Iris pigment epithelial cell (primary cell): ENCODE measurements at regions not wholly inside any gene's neighbourhood (a gene's known extent, or its start where the extent isn't known, plus 50 kb on each side); places are given as distances from the start of the nearest gene placed in this dataset.

ENCODE experiments used
- DNase-seq: peaks from one replicate; pipeline ENCODE4 v3.0.0-alpha.2; 2011; ENCODE audit warnings: low read depth

DNA sequence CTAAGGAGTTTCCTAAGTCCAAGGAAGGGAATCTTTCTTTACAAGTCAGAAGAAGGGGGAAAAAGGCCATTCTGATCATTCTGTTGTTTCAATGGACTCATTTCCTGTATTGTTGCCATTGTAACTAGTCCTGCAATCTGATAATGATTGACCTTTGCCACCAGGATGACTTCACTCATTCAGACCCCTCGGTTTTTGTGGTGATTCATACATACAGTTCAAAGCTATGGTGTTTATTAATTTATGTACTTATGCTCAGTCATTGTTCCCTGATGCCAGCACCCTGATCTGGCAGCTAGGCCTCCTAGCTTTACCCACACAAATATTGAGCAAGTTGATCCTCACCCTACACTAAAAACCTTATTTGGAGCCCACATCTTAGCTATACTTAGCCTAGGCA lies 57.6 kb upstream of the ZNF519 start:
- DNase-seq = peak; percentile 31

GRCh38 chr18:14188751-14189406 lies 56.6 kb upstream of the ZNF519 start:
- peak; percentile 30 for DNase-seq
